ENCODE measurements at regions not wholly inside any gene's neighbourhood (a gene's known extent, or its start where the extent isn't known, plus 50 kb on each side); places are given as distances from the start of the nearest gene placed in this dataset.
A peak's percentile ranks its signal among the peaks of the same experiment; 100 is the strongest.

- ChIA-PET CTCF (interaction anchor here (1.4 kb wide), 1 partner anchor 28 kb away, joined by 8 read pairs; no protein-coding TSS in a partner anchor), RAD21 (ENCODE audit: unreplicated experiment) (interaction anchor here (1.3 kb wide), 1 partner anchor 199 kb away, joined by 3 read pairs; no protein-coding TSS in a partner anchor), POLR2A (no interaction called here), SMC1A (ENCODE audit: uncharacterized antibody, unreplicated experiment) (interaction anchor here (1.7 kb wide), 1 partner anchor 11 kb away, joined by 5 read pairs; no protein-coding TSS in a partner anchor)
- H3K4me2 ChIP-seq (ENCODE audit: control insufficient read depth, insufficient read depth) = no peak overlapping the region
- H3K4me1 ChIP-seq (ENCODE audit: control insufficient read depth, insufficient read depth, low read length) = peaks cover 9% of the 10 kb centered on the region
- H3K9ac ChIP-seq (ENCODE audit: control insufficient read depth, insufficient read depth, low read length) = no peak overlapping the region
- peak; percentile 59 for FAIRE-seq
- 0% methylated on average over 7 of the region's 7 CpGs for WGBS (ENCODE audit: insufficient coverage, insufficient replicate concordance, low lambda C conversion rate, missing lambda C conversion rate)
- H3K27ac ChIP-seq (ENCODE audit: control insufficient read depth, insufficient read depth) = no peak overlapping the region
- H3K9me3 ChIP-seq (replicated peaks; ENCODE audit: control insufficient read depth, insufficient read depth, low read length) = no peaks in the 10 kb centered on the region
- no peaks in the 10 kb centered on the region for H3K36me3 ChIP-seq (ENCODE audit: control insufficient read depth in 2 of 2, insufficient read depth in 2 of 2, low read length in 1 of 2)
- no peaks in the 10 kb centered on the region for H3K27me3 ChIP-seq (replicated peaks in 1 of 2; ENCODE audit: control insufficient read depth in 2 of 2, insufficient read depth in 2 of 2, low read length in 1 of 2)
- BruUV-seq (replicated peaks) = no TSS peak
- H2AFZ ChIP-seq (ENCODE audit: control insufficient read depth, low read depth, low read length) = no peak overlapping the region
- H4K20me1 ChIP-seq (ENCODE audit: control insufficient read depth, insufficient read depth) = no peaks in the 10 kb centered on the region
- H3K79me2 ChIP-seq (ENCODE audit: control insufficient read depth, insufficient read depth, low read length) = no peaks in the 10 kb centered on the region
- intact Hi-C loops (cut with micrococcal nuclease; ENCODE audit: unreplicated experiment) = no loop called here
- ATAC-seq = peak; percentile 82
- in situ Hi-C loops (cut with MboI) = no loop called here
- TF ChIP-seq TAF1 (IDR thresholded peaks at IDR 0.05; ENCODE audit: borderline replicate concordance, low read depth, low read length) = no peak
- TF ChIP-seq SPI1 (IDR thresholded peaks at IDR 0.05; ENCODE audit: borderline replicate concordance, insufficient read depth, low read depth, low read length) = peak; percentile 81
- peak; percentile 82; the same call in 1 of the 2 replicates for TF ChIP-seq PAX5 (IDR thresholded peaks at IDR 0.05; ENCODE audit: borderline replicate concordance, low read depth, low read length)
- TF ChIP-seq RUNX3 (IDR thresholded peaks at IDR 0.05; ENCODE audit: low read length) = peak; percentile 36; the same call in 1 of the 2 replicates
- no peak for TF ChIP-seq ZNF687 (IDR thresholded peaks at IDR 0.05)
- TF ChIP-seq FOXM1 (IDR thresholded peaks at IDR 0.05; ENCODE audit: low read depth, low read length) = no peak
- no peak for TF ChIP-seq YY1 (IDR thresholded peaks at IDR 0.05; ENCODE audit: low read depth, low read length)
- H3K4me3 ChIP-seq = no peak overlapping the region
- DNase-seq (ENCODE audit: low read depth, low spot score) = peak; percentile 30
Observed at GRCh38 chr11:19525276-19525675, 187.4 kb upstream of the NAV2 start.

Data from GM12878 (cell line).